ENCODE measurements at regions not wholly inside any gene's neighbourhood (a gene's known extent, or its start where the extent isn't known, plus 50 kb on each side); places are given as distances from the start of the nearest gene placed in this dataset.

GRCh38 chr7:79709574-79710409 lies 256.3 kb upstream of the MAGI2 start:
- DNase-seq (no peak), ATAC-seq (no peak)
- TF ChIP-seq, protein P1, sequence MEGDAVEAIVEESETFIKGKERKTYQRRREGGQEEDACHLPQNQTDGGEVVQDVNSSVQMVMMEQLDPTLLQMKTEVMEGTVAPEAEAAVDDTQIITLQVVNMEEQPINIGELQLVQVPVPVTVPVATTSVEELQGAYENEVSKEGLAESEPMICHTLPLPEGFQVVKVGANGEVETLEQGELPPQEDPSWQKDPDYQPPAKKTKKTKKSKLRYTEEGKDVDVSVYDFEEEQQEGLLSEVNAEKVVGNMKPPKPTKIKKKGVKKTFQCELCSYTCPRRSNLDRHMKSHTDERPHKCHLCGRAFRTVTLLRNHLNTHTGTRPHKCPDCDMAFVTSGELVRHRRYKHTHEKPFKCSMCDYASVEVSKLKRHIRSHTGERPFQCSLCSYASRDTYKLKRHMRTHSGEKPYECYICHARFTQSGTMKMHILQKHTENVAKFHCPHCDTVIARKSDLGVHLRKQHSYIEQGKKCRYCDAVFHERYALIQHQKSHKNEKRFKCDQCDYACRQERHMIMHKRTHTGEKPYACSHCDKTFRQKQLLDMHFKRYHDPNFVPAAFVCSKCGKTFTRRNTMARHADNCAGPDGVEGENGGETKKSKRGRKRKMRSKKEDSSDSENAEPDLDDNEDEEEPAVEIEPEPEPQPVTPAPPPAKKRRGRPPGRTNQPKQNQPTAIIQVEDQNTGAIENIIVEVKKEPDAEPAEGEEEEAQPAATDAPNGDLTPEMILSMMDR (IDR thresholded peaks at IDR 0.05), result no peak
- Mint-ChIP-seq H3K9me3 (no peaks in the 10 kb centered on the region), H3K4me3 (no peak overlapping the region), H3K27ac (no peak overlapping the region), H3K27me3 (no peaks in the 10 kb centered on the region), H3K4me1 (ENCODE audit: low read depth) (no peaks in the 10 kb centered on the region), H3K36me3 (ENCODE audit: low read depth) (no peaks in the 10 kb centered on the region)
- ChIA-PET CTCF (no interaction called here), POLR2A (interaction anchor here (0.9 kb wide), 1 partner anchor 23 kb away, joined by 3 read pairs; no protein-coding TSS in a partner anchor)
- intact Hi-C loops (cut with micrococcal nuclease), result no loop called here

GRCh38 chr7:79702116-79702515 lies 248.6 kb upstream of the MAGI2 start:
- ATAC-seq (no peak), DNase-seq (no peak)
- no peak overlapping the region for H3K4me3 Mint-ChIP-seq
- no peaks in the 10 kb centered on the region for H3K36me3 Mint-ChIP-seq (ENCODE audit: low read depth)
- intact Hi-C loops (cut with micrococcal nuclease), result no loop called here
- no peaks in the 10 kb centered on the region for H3K27me3 Mint-ChIP-seq
- H3K9me3 Mint-ChIP-seq, result no peaks in the 10 kb centered on the region
- TF ChIP-seq, protein P1 (IDR thresholded peaks at IDR 0.05), result no peak
- no peaks in the 10 kb centered on the region for H3K4me1 Mint-ChIP-seq (ENCODE audit: low read depth)
- POLR2A ChIA-PET, result no interaction called here
- H3K27ac Mint-ChIP-seq, result no peak overlapping the region
- CTCF ChIA-PET, result no interaction called here

- intact Hi-C loops (cut with micrococcal nuclease), result no loop called here
- peak; percentile 17 for ATAC-seq
- ChIA-PET CTCF (no interaction called here), POLR2A (no interaction called here)
- Mint-ChIP-seq H3K27ac (no peak overlapping the region), H3K36me3 (ENCODE audit: low read depth) (no peaks in the 10 kb centered on the region), H3K4me1 (ENCODE audit: low read depth) (no peaks in the 10 kb centered on the region), H3K27me3 (no peaks in the 10 kb centered on the region), H3K9me3 (no peaks in the 10 kb centered on the region), H3K4me3 (no peak overlapping the region)
- DNase-seq, result peak; percentile 2
- TF ChIP-seq, protein P1 (IDR thresholded peaks at IDR 0.05), result no peak
Measured at GRCh38 chr7:79692015-79692414, 238.5 kb upstream of the MAGI2 start.

- DNase-seq (no peak), ATAC-seq (no peak)
- no peaks in the 10 kb centered on the region for H3K9me3 Mint-ChIP-seq
- ChIA-PET CTCF (no interaction called here), POLR2A (no interaction called here)
- H3K4me1 Mint-ChIP-seq (ENCODE audit: low read depth), result no peaks in the 10 kb centered on the region
- no peak overlapping the region for H3K4me3 Mint-ChIP-seq
- TF ChIP-seq, protein P1 (IDR thresholded peaks at IDR 0.05), result no peak
- no peaks in the 10 kb centered on the region for H3K27me3 Mint-ChIP-seq
- intact Hi-C loops (cut with micrococcal nuclease), result no loop called here
- no peaks in the 10 kb centered on the region for H3K36me3 Mint-ChIP-seq (ENCODE audit: low read depth)
- no peak overlapping the region for H3K27ac Mint-ChIP-seq
Measured at GRCh38 chr7:79691074-79691473, 237.6 kb upstream of the MAGI2 start.

DNA sequence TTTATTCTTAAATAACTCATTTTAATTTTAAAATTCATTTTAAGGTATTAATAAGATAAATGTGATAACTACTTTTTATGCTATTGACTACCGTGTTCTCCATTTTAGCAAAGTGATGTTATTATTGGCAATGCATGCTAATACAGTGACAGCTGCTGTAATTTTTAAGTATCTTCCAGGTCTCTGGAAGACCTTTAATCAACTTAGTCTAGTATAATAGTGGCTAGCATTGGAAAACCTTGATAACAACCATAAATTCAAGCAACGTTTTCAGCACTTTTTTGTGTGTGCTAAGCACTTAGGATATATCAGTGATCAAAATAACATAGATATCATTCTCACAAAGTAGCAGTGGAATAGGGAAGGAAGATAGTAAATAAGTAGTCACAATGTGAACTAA lies 230.9 kb upstream of the MAGI2 start:
- Mint-ChIP-seq H3K27ac (no peak overlapping the region), H3K4me1 (ENCODE audit: low read depth) (no peaks in the 10 kb centered on the region), H3K4me3 (no peak overlapping the region), H3K36me3 (ENCODE audit: low read depth) (no peaks in the 10 kb centered on the region), H3K27me3 (no peaks in the 10 kb centered on the region), H3K9me3 (no peaks in the 10 kb centered on the region)
- DNase-seq (no peak), ATAC-seq (no peak)
- intact Hi-C loops (cut with micrococcal nuclease), result no loop called here
- ChIA-PET POLR2A (no interaction called here), CTCF (no interaction called here)
- TF ChIP-seq, protein P1 (IDR thresholded peaks at IDR 0.05), result no peak
